GM21360 (cell line): ENCODE measurements at regions not wholly inside any gene's neighbourhood (a gene's known extent, or its start where the extent isn't known, plus 50 kb on each side); places are given as distances from the start of the nearest gene placed in this dataset.

ENCODE experiments used
- ATAC-seq: cut with Tn5 transposase; IDR thresholded peaks from one replicate; pipeline ENCODE4 v1.9.1; 2021; ENCODE audit warnings: mild to moderate bottlenecking, moderate library complexity; ENCODE audit not compliant: unreplicated experiment

GRCh38 chr7:136551618-136552017 lies 316.8 kb upstream of the CHRM2 start:
- ATAC-seq, result no peak

GRCh38 chr7:136549756-136550155 lies 318.7 kb upstream of the CHRM2 start:
- no peak for ATAC-seq

GRCh38 chr7:136533732-136534131 lies 334.7 kb upstream of the CHRM2 start:
- ATAC-seq, result no peak

GRCh38 chr7:136530831-136531230 lies 337.6 kb upstream of the CHRM2 start:
- ATAC-seq, result no peak

- ATAC-seq, result no peak
Measured at GRCh38 chr7:136528329-136528728, 340.1 kb upstream of the CHRM2 start.

- ATAC-seq, result no peak
Measured at GRCh38 chr7:136527554-136527953, 340.9 kb upstream of the CHRM2 start.

- ATAC-seq, result no peak
Measured at GRCh38 chr7:136526408-136527105, 341.9 kb upstream of the CHRM2 start.

GRCh38 chr7:136523571-136523970 lies 344.9 kb upstream of the CHRM2 start:
- ATAC-seq, result no peak

- no peak for ATAC-seq
Measured at GRCh38 chr7:136517971-136518370, 350.5 kb upstream of the CHRM2 start.

- ATAC-seq, result no peak
Measured at GRCh38 chr7:136514776-136515175, 353.7 kb upstream of the CHRM2 start.

- ATAC-seq, result no peak
Measured at GRCh38 chr7:136513744-136514143, 354.7 kb upstream of the CHRM2 start.

GRCh38 chr7:136509466-136509865 lies 359.0 kb upstream of the CHRM2 start:
- ATAC-seq, result no peak

GRCh38 chr7:136502162-136502561 lies 366.3 kb upstream of the CHRM2 start:
- no peak for ATAC-seq

- ATAC-seq, result no peak
Measured at GRCh38 chr7:136501151-136501550, 367.3 kb upstream of the CHRM2 start.

- no peak for ATAC-seq
Measured at GRCh38 chr7:136496551-136496950, 371.9 kb upstream of the CHRM2 start.

GRCh38 chr7:136495081-136495480 lies 373.4 kb upstream of the CHRM2 start:
- ATAC-seq, result no peak

- ATAC-seq, result no peak
Measured at GRCh38 chr7:136492366-136492765, 376.1 kb upstream of the CHRM2 start.

GRCh38 chr7:136489808-136490207 lies 378.6 kb upstream of the CHRM2 start:
- ATAC-seq, result no peak

GRCh38 chr7:136480901-136481300 lies 387.6 kb upstream of the CHRM2 start:
- ATAC-seq, result no peak

- no peak for ATAC-seq
Measured at GRCh38 chr7:136479922-136480321, 388.5 kb upstream of the CHRM2 start.

GRCh38 chr7:136470179-136470578 lies 398.3 kb upstream of the CHRM2 start:
- no peak for ATAC-seq

- ATAC-seq, result no peak
Measured at GRCh38 chr7:136452949-136453348, 415.5 kb upstream of the CHRM2 start.

GRCh38 chr7:136446751-136447150 lies 421.7 kb upstream of the CHRM2 start:
- ATAC-seq, result no peak
